KMS-11 (cell line): ENCODE measurements at regions not wholly inside any gene's neighbourhood (a gene's known extent, or its start where the extent isn't known, plus 50 kb on each side); places are given as distances from the start of the nearest gene placed in this dataset.

Experiments
- H2AFZ ChIP-seq: fragments of 200-600 bp; sonication (generic); 2 replicates; pipeline ENCODE4 v1.6.1; 2016; ENCODE audit warnings: antibody characterized with exemption, mixed run types, low read depth
- H3K27ac ChIP-seq: fragments of 200-600 bp; sonication (generic); 2 replicates; pipeline ENCODE4 v1.6.1; 2016; ENCODE audit warnings: mild to moderate bottlenecking, mixed run types
- H3K27me3 ChIP-seq: fragments of 200-600 bp; sonication (generic); 2 replicates; pipeline ENCODE4 v1.6.1; 2017; ENCODE audit warnings: mild to moderate bottlenecking, low read depth, mixed run types, moderate library complexity; ENCODE audit not compliant: insufficient read depth
- H3K36me3 ChIP-seq: fragments of 200-600 bp; sonication (generic); 2 replicates; pipeline ENCODE4 v1.6.1; 2017; ENCODE audit warnings: mild to moderate bottlenecking, mixed run types; ENCODE audit not compliant: insufficient read depth
- H3K4me1 ChIP-seq: fragments of 200-600 bp; sonication (generic); 2 replicates; pipeline ENCODE4 v1.6.1; 2016; ENCODE audit warnings: mild to moderate bottlenecking, low read depth, mixed run types; ENCODE audit not compliant: poor library complexity, severe bottlenecking
- H3K4me2 ChIP-seq: fragments of 200-600 bp; sonication (generic); 2 replicates; pipeline ENCODE4 v1.7.0; 2016; ENCODE audit warnings: mild to moderate bottlenecking, mixed run types
- H3K4me3 ChIP-seq: fragments of 200-600 bp; sonication (generic); IDR thresholded peaks from 2 replicates; pipeline ENCODE4 v1.6.1; 2017; ENCODE audit warnings: low read depth, low read length, mixed read lengths; ENCODE audit not compliant: insufficient read depth
- H3K79me2 ChIP-seq: fragments of 200-600 bp; sonication (generic); 2 replicates; pipeline ENCODE4 v1.6.1; 2016; ENCODE audit warnings: low read depth, mixed run types; ENCODE audit not compliant: insufficient read depth
- H3K9ac ChIP-seq: fragments of 200-600 bp; sonication (generic); 2 replicates; pipeline ENCODE4 v1.6.1; 2016; ENCODE audit warnings: mild to moderate bottlenecking, mixed run types
- H4K20me1 ChIP-seq: fragments of 200-600 bp; sonication (generic); 2 replicates; pipeline ENCODE4 v1.6.1; 2016; ENCODE audit warnings: mild to moderate bottlenecking, mixed run types; ENCODE audit not compliant: insufficient read depth
- TF ChIP-seq, protein P1 (sequence below): fragments of 200-600 bp; sonication (generic); conservative IDR thresholded peaks from 2 replicates; pipeline ENCODE4 v1.6.1; 2017; ENCODE audit warnings: low read depth, mild to moderate bottlenecking, antibody characterized with exemption, low read length, moderate library complexity, mixed read lengths

DNA sequence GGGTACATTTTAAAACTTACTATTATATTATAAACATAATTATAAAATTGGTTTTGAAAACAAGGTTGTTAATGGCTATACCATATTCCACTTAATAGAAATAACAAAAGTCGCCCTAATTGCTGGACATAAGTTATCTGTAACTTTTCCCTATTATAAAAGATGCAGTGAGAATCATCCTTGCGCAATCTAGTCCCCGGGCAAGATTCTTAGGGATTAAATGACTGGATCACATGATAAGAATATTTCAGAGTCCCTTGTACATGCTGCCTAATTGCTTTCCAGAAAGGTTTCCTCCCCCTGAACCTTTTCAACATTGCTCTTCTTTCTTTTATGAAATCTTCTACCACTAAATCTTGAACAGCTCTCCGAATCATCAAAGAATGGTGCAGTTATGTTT is 479.8 kb upstream of the MKI67 start:
- H2AFZ ChIP-seq = no peak overlapping the region
- H3K4me2 ChIP-seq = no peak overlapping the region
- H3K36me3 ChIP-seq = no peaks in the 10 kb centered on the region
- H3K9ac ChIP-seq = no peak overlapping the region
- H3K27ac ChIP-seq = no peak overlapping the region
- TF ChIP-seq, protein P1, sequence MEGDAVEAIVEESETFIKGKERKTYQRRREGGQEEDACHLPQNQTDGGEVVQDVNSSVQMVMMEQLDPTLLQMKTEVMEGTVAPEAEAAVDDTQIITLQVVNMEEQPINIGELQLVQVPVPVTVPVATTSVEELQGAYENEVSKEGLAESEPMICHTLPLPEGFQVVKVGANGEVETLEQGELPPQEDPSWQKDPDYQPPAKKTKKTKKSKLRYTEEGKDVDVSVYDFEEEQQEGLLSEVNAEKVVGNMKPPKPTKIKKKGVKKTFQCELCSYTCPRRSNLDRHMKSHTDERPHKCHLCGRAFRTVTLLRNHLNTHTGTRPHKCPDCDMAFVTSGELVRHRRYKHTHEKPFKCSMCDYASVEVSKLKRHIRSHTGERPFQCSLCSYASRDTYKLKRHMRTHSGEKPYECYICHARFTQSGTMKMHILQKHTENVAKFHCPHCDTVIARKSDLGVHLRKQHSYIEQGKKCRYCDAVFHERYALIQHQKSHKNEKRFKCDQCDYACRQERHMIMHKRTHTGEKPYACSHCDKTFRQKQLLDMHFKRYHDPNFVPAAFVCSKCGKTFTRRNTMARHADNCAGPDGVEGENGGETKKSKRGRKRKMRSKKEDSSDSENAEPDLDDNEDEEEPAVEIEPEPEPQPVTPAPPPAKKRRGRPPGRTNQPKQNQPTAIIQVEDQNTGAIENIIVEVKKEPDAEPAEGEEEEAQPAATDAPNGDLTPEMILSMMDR = no peak
- H4K20me1 ChIP-seq = no peaks in the 10 kb centered on the region
- H3K4me1 ChIP-seq = no peaks in the 10 kb centered on the region
- H3K79me2 ChIP-seq = no peaks in the 10 kb centered on the region
- no peaks in the 10 kb centered on the region for H3K27me3 ChIP-seq
- no peak overlapping the region for H3K4me3 ChIP-seq

DNA sequence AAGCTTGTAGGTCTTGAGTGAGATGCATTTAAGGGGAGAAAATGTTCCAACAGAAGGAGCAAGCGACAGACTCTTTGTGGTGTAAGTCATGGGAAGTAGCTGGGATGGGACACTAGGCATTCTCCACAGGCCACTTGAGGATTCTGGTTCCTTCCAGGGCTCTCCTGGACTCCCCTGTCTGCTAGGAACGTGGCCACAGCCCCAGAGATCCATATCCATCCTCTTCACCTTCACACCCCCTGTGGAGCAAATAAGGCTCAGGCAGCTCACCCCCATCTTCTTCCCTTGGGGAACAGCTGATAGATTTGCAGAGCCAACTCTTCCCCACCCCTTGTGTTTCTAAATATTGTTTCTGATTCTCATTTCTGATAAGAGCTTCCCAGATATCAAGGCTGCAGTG is 482.6 kb upstream of the MKI67 start:
- no peaks in the 10 kb centered on the region for H3K36me3 ChIP-seq
- TF ChIP-seq, protein P1 = no peak
- H3K4me2 ChIP-seq = no peak overlapping the region
- no peaks in the 10 kb centered on the region for H4K20me1 ChIP-seq
- H3K27me3 ChIP-seq = no peaks in the 10 kb centered on the region
- no peak overlapping the region for H3K27ac ChIP-seq
- H3K4me3 ChIP-seq = no peak overlapping the region
- H3K4me1 ChIP-seq = no peaks in the 10 kb centered on the region
- H2AFZ ChIP-seq = no peak overlapping the region
- no peak overlapping the region for H3K9ac ChIP-seq
- no peaks in the 10 kb centered on the region for H3K79me2 ChIP-seq

DNA sequence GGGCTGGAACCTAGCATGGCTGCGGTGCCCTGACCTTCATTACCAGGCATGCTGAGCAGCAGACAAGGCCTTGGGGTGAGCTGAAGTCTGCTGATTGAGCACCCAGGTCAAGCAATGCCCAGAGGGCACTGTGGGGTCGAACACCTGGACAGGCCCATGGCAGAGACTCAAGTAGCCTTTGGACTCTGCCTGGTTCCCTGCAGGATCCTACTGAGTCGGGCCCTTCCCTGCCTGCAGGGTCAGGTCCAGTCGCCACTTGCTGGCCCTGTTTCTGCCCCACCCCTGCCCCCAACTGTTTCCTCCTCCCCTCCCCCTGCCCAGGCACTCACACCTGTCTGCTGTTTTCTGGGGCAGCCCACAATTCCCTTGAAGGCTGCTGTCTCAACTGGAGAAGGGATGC is 483.2 kb upstream of the MKI67 start:
- H3K4me1 ChIP-seq = no peaks in the 10 kb centered on the region
- H3K79me2 ChIP-seq = no peaks in the 10 kb centered on the region
- H4K20me1 ChIP-seq = no peaks in the 10 kb centered on the region
- H3K27ac ChIP-seq = no peak overlapping the region
- no peak overlapping the region for H3K4me2 ChIP-seq
- TF ChIP-seq, protein P1 = no peak
- no peak overlapping the region for H2AFZ ChIP-seq
- H3K9ac ChIP-seq = no peak overlapping the region
- H3K36me3 ChIP-seq = no peaks in the 10 kb centered on the region
- no peak overlapping the region for H3K4me3 ChIP-seq
- H3K27me3 ChIP-seq = no peaks in the 10 kb centered on the region

- Histone ChIP-seq H3K4me2 (no peak overlapping the region), H3K4me1 (no peaks in the 10 kb centered on the region), H3K36me3 (no peaks in the 10 kb centered on the region), H3K79me2 (no peaks in the 10 kb centered on the region), H3K27ac (no peak overlapping the region), H3K27me3 (no peaks in the 10 kb centered on the region), H4K20me1 (no peaks in the 10 kb centered on the region), H3K9ac (no peak overlapping the region), H2AFZ (no peak overlapping the region), H3K4me3 (no peak overlapping the region)
- TF ChIP-seq, protein P1 = no peak
Observed at GRCh38 chr10:128610113-128610512, 483.9 kb upstream of the MKI67 start.

GRCh38 chr10:128612195-128612594 is 486.0 kb upstream of the MKI67 start:
- no peak overlapping the region for H3K9ac ChIP-seq
- H3K27me3 ChIP-seq = no peaks in the 10 kb centered on the region
- H3K36me3 ChIP-seq = no peaks in the 10 kb centered on the region

More at GRCh38 chr10:128612195-128612594, 486.0 kb upstream of the MKI67 start:
- Histone ChIP-seq H3K4me1 (no peaks in the 10 kb centered on the region), H4K20me1 (no peaks in the 10 kb centered on the region), H3K4me3 (no peak overlapping the region), H3K79me2 (no peaks in the 10 kb centered on the region), H3K4me2 (no peak overlapping the region), H2AFZ (no peak overlapping the region), H3K27ac (no peak overlapping the region)
- TF ChIP-seq, protein P1 = no peak
